ENCODE measurements at regions not wholly inside any gene's neighbourhood (a gene's known extent, or its start where the extent isn't known, plus 50 kb on each side); places are given as distances from the start of the nearest gene placed in this dataset.

GRCh38 chr4:24671849-24672248 lies 87.5 kb upstream of the DHX15 start:
- no peak for TF ChIP-seq CTCF (IDR thresholded peaks at IDR 0.05)
- TF ChIP-seq POLR2A (IDR thresholded peaks at IDR 0.05), result no peak

All from uterus (tissue), 2 donors.